HCT116 (cell line): ENCODE measurements at regions not wholly inside any gene's neighbourhood (a gene's known extent, or its start where the extent isn't known, plus 50 kb on each side); places are given as distances from the start of the nearest gene placed in this dataset.
"Not testable (repeated sequence)": the region's sequence is repeated elsewhere in the genome, so short reads cannot be mapped to it uniquely, and the experiment has no call there.

Experiments used
- EGR1 ChIP-seq: IDR thresholded peaks from 2 replicates; pipeline ENCODE4 v1.6.1; 2012; ENCODE audit warnings: low read depth
- ELF1 ChIP-seq: IDR thresholded peaks from 2 replicates; pipeline ENCODE4 v1.6.1; 2012; ENCODE audit warnings: low read depth, borderline replicate concordance
- POLR2A ChIP-seq: IDR thresholded peaks from 2 replicates; pipeline ENCODE4 v1.7.0; 2011; ENCODE audit warnings: borderline replicate concordance; ENCODE audit not compliant: insufficient read depth, insufficient read length; ENCODE audit errors: extremely low read depth
- POLR2AphosphoS5 ChIP-seq: IDR thresholded peaks from 2 replicates; pipeline ENCODE4 v1.6.1; 2011; ENCODE audit warnings: mild to moderate bottlenecking, low read depth, low read length, moderate library complexity
- SRF ChIP-seq: IDR thresholded peaks from 2 replicates; pipeline ENCODE4 v1.6.1; 2012; ENCODE audit warnings: low read depth
- ZFX ChIP-seq: fragments of 450-650 bp; IDR thresholded peaks from 2 replicates; pipeline ENCODE4 v1.6.1; 2017

DNA sequence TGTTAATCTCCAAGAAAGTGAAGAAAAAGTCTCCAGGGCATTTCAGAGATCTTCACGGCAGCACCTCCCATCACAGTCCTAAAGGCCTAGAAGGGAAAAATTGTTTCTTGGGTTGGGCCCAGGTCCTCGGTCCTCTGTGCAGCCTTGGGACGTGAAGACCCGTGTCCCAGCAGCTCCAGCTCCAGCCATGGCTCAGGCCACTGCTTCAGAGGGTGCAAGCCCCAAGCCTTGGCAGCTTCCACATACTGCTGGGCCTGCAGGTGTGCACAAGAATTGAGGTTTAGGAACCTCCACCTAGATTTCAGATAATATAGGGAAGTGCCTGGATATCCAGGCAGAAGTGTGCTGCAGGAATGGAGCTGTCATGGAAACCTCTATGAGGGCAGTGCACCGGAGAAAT lies 176.2 kb upstream of the ZNF322 start:
- not testable (repeated sequence) for TF ChIP-seq POLR2A, EGR1, SRF, ELF1, ZFX, POLR2AphosphoS5
